IMR-90 (cell line): ENCODE measurements at regions not wholly inside any gene's neighbourhood (a gene's known extent, or its start where the extent isn't known, plus 50 kb on each side); places are given as distances from the start of the nearest gene placed in this dataset.

Experiments
- ATAC-seq: fragments of 200-7000 bp; cut with Tn5 transposase; 2 replicates; pipeline ENCODE4 v1.9.1; 2020; ENCODE audit warnings: low read depth, mild to moderate bottlenecking, moderate library complexity
- BruUV-seq: library from RNA; stranded (reverse); fragments of 400-500 nt; replicated peaks from 2 replicates; lab custom pipeline; 2021; lab: Mats Ljungman, UMichigan
- CTCF ChIA-PET: fragments of 300-600 bp; formaldehyde crosslinking; extraction: SDS; loops from one replicate; lab custom pipeline; 2021; ENCODE audit warnings: antibody characterized with exemption; lab: Yijun Ruan, JAX
- POLR2A ChIA-PET: fragments of 300-600 bp; sonication (Branson Sonifier 250); formaldehyde crosslinking; loops from one replicate; lab custom pipeline; 2022; ENCODE audit warnings: antibody characterized with exemption; ENCODE audit not compliant: unreplicated experiment; lab: Charles Lee
- DNase-seq: peaks from one replicate; pipeline ENCODE4 v3.0.0; 2013
- H2AFZ ChIP-seq: replicated peaks from 2 replicates; pipeline ENCODE3; 2013; ENCODE audit warnings: low read length, mild to moderate bottlenecking; ENCODE audit not compliant: poor library complexity
- H2AK5ac ChIP-seq: 2 replicates; pipeline ENCODE4 v1.6.1; 2013; ENCODE audit warnings: low read depth, low read length, inconsistent platforms
- H2AK9ac ChIP-seq: replicated peaks from 2 replicates; pipeline ENCODE3; 2013; ENCODE audit warnings: mild to moderate bottlenecking, low read depth, low read length, moderate library complexity; ENCODE audit not compliant: poor library complexity
- H2BK120ac ChIP-seq: 2 replicates; pipeline ENCODE4 v1.6.1; 2013; ENCODE audit warnings: low read depth, low read length, inconsistent platforms
- H2BK15ac ChIP-seq: 3 replicates; pipeline ENCODE4 v1.6.1; 2013; ENCODE audit warnings: low read depth, low read length, inconsistent platforms
- H2BK20ac ChIP-seq: 2 replicates; pipeline ENCODE4 v1.6.1; 2013; ENCODE audit warnings: low read depth, mild to moderate bottlenecking, inconsistent platforms, low read length, moderate library complexity
- H2BK5ac ChIP-seq: 2 replicates; pipeline ENCODE4 v1.6.1; 2013; ENCODE audit warnings: mild to moderate bottlenecking, low read depth, low read length, inconsistent platforms; ENCODE audit not compliant: poor library complexity, severe bottlenecking
- H3K14ac ChIP-seq: replicated peaks from 2 replicates; pipeline ENCODE4 v1.6.1; 2013; ENCODE audit warnings: low read depth, low read length, inconsistent platforms
- H3K18ac ChIP-seq: 2 replicates; pipeline ENCODE4 v1.6.1; 2013; ENCODE audit warnings: low read depth, low read length, control low read depth
- H3K23ac ChIP-seq: 2 replicates; pipeline ENCODE4 v1.6.1; 2013; ENCODE audit warnings: low read depth, low read length, inconsistent platforms
- H3K27ac ChIP-seq: 2 replicates; pipeline ENCODE4 v1.5.1; 2013; ENCODE audit warnings: mild to moderate bottlenecking, control low read depth, low read length; ENCODE audit not compliant: insufficient read depth
- H3K27me3 ChIP-seq: 2 replicates; pipeline ENCODE4 v1.6.1; 2013; ENCODE audit warnings: low read length; ENCODE audit not compliant: control insufficient read depth, insufficient read depth
- H3K36me3 ChIP-seq: 2 replicates; pipeline ENCODE4 v1.6.1; 2013; ENCODE audit warnings: low read length, mixed read lengths; ENCODE audit not compliant: control insufficient read depth, insufficient read depth
- H3K4ac ChIP-seq: 2 replicates; pipeline ENCODE4 v1.6.1; 2013; ENCODE audit warnings: low read depth, low read length, inconsistent platforms
- H3K4me1 ChIP-seq: 2 replicates; pipeline ENCODE4 v1.6.1; 2013; ENCODE audit warnings: low read length, mixed read lengths; ENCODE audit not compliant: control insufficient read depth, insufficient read depth
- H3K4me2 ChIP-seq: 2 replicates; pipeline ENCODE4 v1.6.1; 2013; ENCODE audit warnings: low read depth, mild to moderate bottlenecking, control low read depth, low read length, moderate library complexity
- H3K4me3 ChIP-seq: 2 replicates; pipeline ENCODE4 v1.5.1; 2013; ENCODE audit warnings: low read depth, mild to moderate bottlenecking, control low read depth, low read length, moderate library complexity; ENCODE audit not compliant: insufficient read depth
- H3K56ac ChIP-seq: 2 replicates; pipeline ENCODE4 v1.6.1; 2013; ENCODE audit warnings: low read length, inconsistent platforms; ENCODE audit not compliant: insufficient read depth; ENCODE audit errors: extremely low read depth
- H3K79me1 ChIP-seq, 2 experiments: 2 replicates each; pipeline ENCODE4 v1.6.1; 2013; ENCODE audit warnings: low read length in 2 of 2, inconsistent platforms in 1 of 2, low read depth in 1 of 2
- H3K9ac ChIP-seq: 2 replicates; pipeline ENCODE4 v1.6.1; 2013; ENCODE audit warnings: low read depth, low read length, control low read depth
- H3K9me1 ChIP-seq: 2 replicates; pipeline ENCODE4 v1.6.1; 2013; ENCODE audit warnings: low read length, inconsistent platforms; ENCODE audit not compliant: insufficient read depth
- H3K9me3 ChIP-seq: 2 replicates; pipeline ENCODE4 v1.6.1; 2013; ENCODE audit warnings: low read length; ENCODE audit not compliant: control insufficient read depth, insufficient read depth
- H4K20me1 ChIP-seq: 2 replicates; pipeline ENCODE4 v1.6.1; 2013; ENCODE audit warnings: low read length, inconsistent platforms; ENCODE audit not compliant: insufficient read depth
- H4K5ac ChIP-seq: 2 replicates; pipeline ENCODE4 v1.6.1; 2013; ENCODE audit warnings: mild to moderate bottlenecking, low read depth, low read length, control low read depth
- H4K8ac ChIP-seq, 2 experiments: 2 replicates each; pipeline ENCODE4 v1.6.1; 2013; ENCODE audit warnings: low read depth in 2 of 2, low read length in 2 of 2, control low read depth in 1 of 2, inconsistent platforms in 1 of 2
- H4K91ac ChIP-seq: 2 replicates; pipeline ENCODE4 v1.6.1; 2013; ENCODE audit warnings: low read depth, low read length, inconsistent platforms; ENCODE audit not compliant: insufficient read depth
- POLR2A ChIP-seq: IDR thresholded peaks from 2 replicates; pipeline ENCODE4 v1.6.1; 2012; ENCODE audit warnings: mild to moderate bottlenecking, low read depth, low read length
- RFX5 ChIP-seq: IDR thresholded peaks from 2 replicates; pipeline ENCODE4 v1.8.0; 2012; ENCODE audit warnings: low read depth, mild to moderate bottlenecking, low read length, moderate library complexity
- WGBS, 2 experiments: methylation state at CpG; one replicate each; pipeline versions ENCODE4 v1.1.5 to v1.1.7; 2013; ENCODE audit warnings: missing lambda C conversion rate in 2 of 2; ENCODE audit not compliant: insufficient read length in 1 of 2; ENCODE audit errors: extremely low coverage in 2 of 2; 5-methylcytosine and 5-hydroxymethylcytosine counted together
- dilution Hi-C: fragments of 300-500 bp; cut with HindIII; formaldehyde crosslinking; loops from one replicate; pipeline ENCODE4 v1.14.3; 2018; ENCODE audit warnings: low sequenced_read_pairs; ENCODE audit not compliant: unreplicated experiment
- in situ Hi-C: fragments of 300-500 bp; cut with MboI; formaldehyde crosslinking; loops from 3 replicates; pipeline ENCODE4 v1.14.3; 2019; ENCODE audit warnings: low sequenced_read_pairs, inconsistent platforms, mixed read lengths
- intact Hi-C: fragments of 100-400 bp; cut with micrococcal nuclease; formaldehyde crosslinking; loops from 2 replicates; pipeline ENCODE4 v1.10.0; 2022
- TF ChIP-seq, protein P1 (sequence below): conservative IDR thresholded peaks from 2 replicates; pipeline ENCODE4 v1.5.1; 2012; ENCODE audit warnings: mild to moderate bottlenecking, low read depth, low read length, improper control_type of control experiment
- TF ChIP-seq, protein P2 (sequence below): fragments of 150-350 bp; IDR thresholded peaks from 2 replicates; pipeline ENCODE4 v1.6.1; 2017; ENCODE audit warnings: mild to moderate bottlenecking, antibody characterized with exemption, low read length, low read depth
- TF ChIP-seq, protein P3 (sequence below): fragments of 150-350 bp; IDR thresholded peaks from 2 replicates; pipeline ENCODE4 v1.6.1; 2016; ENCODE audit warnings: low read depth, mild to moderate bottlenecking, low read length, moderate library complexity, borderline replicate concordance

DNA sequence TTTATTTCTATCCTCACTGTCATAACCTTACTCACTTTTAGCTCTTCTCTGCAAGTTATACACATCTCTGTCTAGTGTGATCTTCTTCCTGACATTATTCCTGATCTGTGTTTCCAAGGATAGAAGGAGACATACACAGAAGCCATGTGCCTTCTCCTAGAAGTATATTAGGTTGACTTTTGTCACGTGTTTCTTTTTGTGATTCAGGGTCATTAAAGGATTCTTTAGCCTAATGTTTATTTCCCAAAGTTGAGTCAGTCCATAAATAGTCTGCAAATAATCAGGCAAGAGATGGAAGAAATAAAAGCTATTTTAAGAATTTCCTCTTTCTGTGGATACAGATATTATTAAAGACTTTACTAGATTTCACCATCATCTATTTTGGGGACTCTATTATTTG lies 214.1 kb upstream of the GOT2 start:
- BruUV-seq = no TSS peak
- Histone ChIP-seq H4K5ac (no peak overlapping the region), H3K23ac (no peak overlapping the region), H3K27me3 (no peaks in the 10 kb centered on the region), H3K36me3 (no peaks in the 10 kb centered on the region), H4K91ac (no peak overlapping the region), H3K18ac (no peak overlapping the region), H3K4me2 (no peak overlapping the region), H3K4ac (no peak overlapping the region), H2BK5ac (no peak overlapping the region), H2AFZ (no peak overlapping the region), H3K27ac (no peak overlapping the region), H3K9ac (no peak overlapping the region), H3K56ac (no peak overlapping the region), H4K20me1 (no peaks in the 10 kb centered on the region), H2AK9ac (no peak overlapping the region), H2AK5ac (no peak overlapping the region), H2BK15ac (no peak overlapping the region), H3K4me1 (no peaks in the 10 kb centered on the region), H3K4me3 (no peak overlapping the region), H3K9me3 (no peaks in the 10 kb centered on the region), H2BK20ac (no peak overlapping the region), H3K79me1 (no peaks in the 10 kb centered on the region), H2BK120ac (no peak overlapping the region), H3K14ac (no peak overlapping the region), H3K9me1 (no peaks in the 10 kb centered on the region), H4K8ac (no peak overlapping the region)
- intact Hi-C loops = no loop called here
- ChIA-PET POLR2A (no interaction called here), CTCF (interaction anchor here (0.6 kb wide), 1 partner anchor 15 kb away, joined by 3 read pairs; no protein-coding TSS in a partner anchor)
- no CpG with 5 or more reads among the region's 1 CpG for WGBS, 2 experiments
- no peak for TF ChIP-seq POLR2A
- no peak for TF ChIP-seq RFX5
- TF ChIP-seq, protein P1, sequence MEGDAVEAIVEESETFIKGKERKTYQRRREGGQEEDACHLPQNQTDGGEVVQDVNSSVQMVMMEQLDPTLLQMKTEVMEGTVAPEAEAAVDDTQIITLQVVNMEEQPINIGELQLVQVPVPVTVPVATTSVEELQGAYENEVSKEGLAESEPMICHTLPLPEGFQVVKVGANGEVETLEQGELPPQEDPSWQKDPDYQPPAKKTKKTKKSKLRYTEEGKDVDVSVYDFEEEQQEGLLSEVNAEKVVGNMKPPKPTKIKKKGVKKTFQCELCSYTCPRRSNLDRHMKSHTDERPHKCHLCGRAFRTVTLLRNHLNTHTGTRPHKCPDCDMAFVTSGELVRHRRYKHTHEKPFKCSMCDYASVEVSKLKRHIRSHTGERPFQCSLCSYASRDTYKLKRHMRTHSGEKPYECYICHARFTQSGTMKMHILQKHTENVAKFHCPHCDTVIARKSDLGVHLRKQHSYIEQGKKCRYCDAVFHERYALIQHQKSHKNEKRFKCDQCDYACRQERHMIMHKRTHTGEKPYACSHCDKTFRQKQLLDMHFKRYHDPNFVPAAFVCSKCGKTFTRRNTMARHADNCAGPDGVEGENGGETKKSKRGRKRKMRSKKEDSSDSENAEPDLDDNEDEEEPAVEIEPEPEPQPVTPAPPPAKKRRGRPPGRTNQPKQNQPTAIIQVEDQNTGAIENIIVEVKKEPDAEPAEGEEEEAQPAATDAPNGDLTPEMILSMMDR = no peak
- TF ChIP-seq, protein P2, sequence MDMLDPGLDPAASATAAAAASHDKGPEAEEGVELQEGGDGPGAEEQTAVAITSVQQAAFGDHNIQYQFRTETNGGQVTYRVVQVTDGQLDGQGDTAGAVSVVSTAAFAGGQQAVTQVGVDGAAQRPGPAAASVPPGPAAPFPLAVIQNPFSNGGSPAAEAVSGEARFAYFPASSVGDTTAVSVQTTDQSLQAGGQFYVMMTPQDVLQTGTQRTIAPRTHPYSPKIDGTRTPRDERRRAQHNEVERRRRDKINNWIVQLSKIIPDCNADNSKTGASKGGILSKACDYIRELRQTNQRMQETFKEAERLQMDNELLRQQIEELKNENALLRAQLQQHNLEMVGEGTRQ = no peak
- TF ChIP-seq, protein P3, sequence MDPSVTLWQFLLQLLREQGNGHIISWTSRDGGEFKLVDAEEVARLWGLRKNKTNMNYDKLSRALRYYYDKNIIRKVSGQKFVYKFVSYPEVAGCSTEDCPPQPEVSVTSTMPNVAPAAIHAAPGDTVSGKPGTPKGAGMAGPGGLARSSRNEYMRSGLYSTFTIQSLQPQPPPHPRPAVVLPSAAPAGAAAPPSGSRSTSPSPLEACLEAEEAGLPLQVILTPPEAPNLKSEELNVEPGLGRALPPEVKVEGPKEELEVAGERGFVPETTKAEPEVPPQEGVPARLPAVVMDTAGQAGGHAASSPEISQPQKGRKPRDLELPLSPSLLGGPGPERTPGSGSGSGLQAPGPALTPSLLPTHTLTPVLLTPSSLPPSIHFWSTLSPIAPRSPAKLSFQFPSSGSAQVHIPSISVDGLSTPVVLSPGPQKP = no peak
- ATAC-seq (no peak), DNase-seq (no peak)
- dilution Hi-C loops = no loop called here
- in situ Hi-C loops = no loop called here
